DOHH2 (cell line): ENCODE measurements at regions not wholly inside any gene's neighbourhood (a gene's known extent, or its start where the extent isn't known, plus 50 kb on each side); places are given as distances from the start of the nearest gene placed in this dataset.

ENCODE experiments used
- H3F3A ChIP-seq: fragments of 200-600 bp; sonication (generic), shearing (Covaris generic); 2 replicates; pipeline ENCODE4 v1.6.0; 2016; ENCODE audit warnings: antibody characterized with exemption, mild to moderate bottlenecking; ENCODE audit not compliant: control insufficient read depth, insufficient read depth
- H3K27ac ChIP-seq: fragments of 200-600 bp; sonication (generic); 2 replicates; pipeline ENCODE4 v1.5.1; 2014; ENCODE audit warnings: low read depth, mild to moderate bottlenecking, low read length, moderate library complexity
- H3K27me3 ChIP-seq: fragments of 200-600 bp; sonication (generic); 2 replicates; pipeline ENCODE4 v1.6.1; 2014; ENCODE audit warnings: mild to moderate bottlenecking, low read length, mixed read lengths; ENCODE audit not compliant: control insufficient read depth
- H3K36me3 ChIP-seq: fragments of 200-600 bp; sonication (generic); 2 replicates; pipeline ENCODE4 v1.6.1; 2014; ENCODE audit warnings: mild to moderate bottlenecking, low read length, moderate library complexity, mixed read lengths; ENCODE audit not compliant: control insufficient read depth
- H3K4me1 ChIP-seq: fragments of 200-600 bp; sonication (generic); 2 replicates; pipeline ENCODE4 v1.6.1; 2014; ENCODE audit warnings: mild to moderate bottlenecking, low read length, mixed read lengths; ENCODE audit not compliant: control insufficient read depth
- H3K4me2 ChIP-seq: fragments of 200-600 bp; sonication (generic); 2 replicates; pipeline ENCODE4 v1.6.0; 2014; ENCODE audit warnings: mild to moderate bottlenecking, low read length, moderate library complexity
- H3K4me3 ChIP-seq: fragments of 200-600 bp; sonication (generic); 2 replicates; pipeline ENCODE4 v1.5.1; 2014; ENCODE audit warnings: mild to moderate bottlenecking, low read length, mixed read lengths
- H3K79me2 ChIP-seq: fragments of 200-600 bp; sonication (generic); 2 replicates; pipeline ENCODE4 v1.6.1; 2014; ENCODE audit warnings: mild to moderate bottlenecking, low read length, mixed read lengths; ENCODE audit not compliant: control insufficient read depth
- H3K9me2 ChIP-seq: fragments of 200-600 bp; sonication (generic); replicated peaks from 2 replicates; pipeline ENCODE4 v1.6.1; 2014; ENCODE audit warnings: mild to moderate bottlenecking, low read length, mixed read lengths; ENCODE audit not compliant: control insufficient read depth
- H3K9me3 ChIP-seq: fragments of 200-600 bp; sonication (generic); 2 replicates; pipeline ENCODE4 v1.6.1; 2014; ENCODE audit warnings: antibody characterized with exemption, low read length, mixed read lengths; ENCODE audit not compliant: control insufficient read depth, insufficient read depth
- H4K20me1 ChIP-seq: fragments of 200-600 bp; sonication (generic); 2 replicates; pipeline ENCODE4 v1.6.0; 2014; ENCODE audit warnings: low read depth, mild to moderate bottlenecking, antibody characterized with exemption, low read length, moderate library complexity; ENCODE audit not compliant: control insufficient read depth, insufficient read depth
- EZH2phosphoT487 ChIP-seq: fragments of 200-600 bp; sonication (generic); IDR thresholded peaks from 2 replicates; pipeline ENCODE4 v1.6.1; 2017; ENCODE audit warnings: borderline replicate concordance, mild to moderate bottlenecking, antibody characterized with exemption, low read length, moderate library complexity, mixed read lengths
- TF ChIP-seq, protein P1 (sequence below): fragments of 200-600 bp; sonication (generic); IDR thresholded peaks from one replicate; pipeline ENCODE4 v1.5.1; 2014; ENCODE audit warnings: antibody characterized with exemption, mild to moderate bottlenecking, low read depth, low read length; ENCODE audit not compliant: poor library complexity, severe bottlenecking

DNA sequence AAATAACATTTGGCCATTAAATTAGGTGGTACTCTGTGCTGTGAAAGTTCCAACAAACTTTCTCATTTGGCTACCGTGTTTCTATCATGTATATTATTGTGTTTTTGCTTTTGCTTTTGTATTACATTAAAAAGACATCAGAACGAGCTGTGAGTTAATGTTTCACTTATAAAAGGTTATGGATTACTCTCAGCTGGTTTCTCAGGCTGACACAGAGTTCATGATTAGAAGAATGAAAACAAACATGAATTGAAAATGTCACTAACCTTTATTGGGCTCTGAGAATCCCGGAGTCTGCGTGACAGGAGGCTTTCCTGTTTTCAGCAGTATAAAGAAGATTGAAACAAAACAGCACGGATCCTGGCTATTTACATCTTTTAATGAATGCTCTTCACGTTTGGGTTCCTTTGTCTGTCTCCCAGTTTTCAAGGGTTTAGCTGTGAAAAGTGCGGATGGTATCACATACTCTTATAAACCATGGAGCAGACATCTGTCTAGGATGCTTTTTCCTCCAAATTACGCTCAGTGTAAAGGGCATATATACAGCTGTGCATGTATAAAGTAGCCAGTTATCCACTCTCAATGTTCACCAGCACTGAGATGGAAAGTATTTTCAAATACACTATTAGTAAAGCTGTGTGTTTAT is 153.6 kb downstream of the PTCSC3 start:
- Histone ChIP-seq H4K20me1 (no peaks in the 10 kb centered on the region), H3F3A (no peaks in the 10 kb centered on the region), H3K9me3 (no peaks in the 10 kb centered on the region), H3K4me1 (no peaks in the 10 kb centered on the region), H3K4me2 (no peak overlapping the region), H3K79me2 (no peaks in the 10 kb centered on the region), H3K36me3 (no peaks in the 10 kb centered on the region), H3K27ac (no peak overlapping the region), H3K27me3 (peaks cover 8% of the 10 kb centered on the region; the same call in 1 of the 2 replicates), H3K4me3 (no peak overlapping the region), H3K9me2 (no peaks in the 10 kb centered on the region)
- no peak for TF ChIP-seq EZH2phosphoT487

DNA sequence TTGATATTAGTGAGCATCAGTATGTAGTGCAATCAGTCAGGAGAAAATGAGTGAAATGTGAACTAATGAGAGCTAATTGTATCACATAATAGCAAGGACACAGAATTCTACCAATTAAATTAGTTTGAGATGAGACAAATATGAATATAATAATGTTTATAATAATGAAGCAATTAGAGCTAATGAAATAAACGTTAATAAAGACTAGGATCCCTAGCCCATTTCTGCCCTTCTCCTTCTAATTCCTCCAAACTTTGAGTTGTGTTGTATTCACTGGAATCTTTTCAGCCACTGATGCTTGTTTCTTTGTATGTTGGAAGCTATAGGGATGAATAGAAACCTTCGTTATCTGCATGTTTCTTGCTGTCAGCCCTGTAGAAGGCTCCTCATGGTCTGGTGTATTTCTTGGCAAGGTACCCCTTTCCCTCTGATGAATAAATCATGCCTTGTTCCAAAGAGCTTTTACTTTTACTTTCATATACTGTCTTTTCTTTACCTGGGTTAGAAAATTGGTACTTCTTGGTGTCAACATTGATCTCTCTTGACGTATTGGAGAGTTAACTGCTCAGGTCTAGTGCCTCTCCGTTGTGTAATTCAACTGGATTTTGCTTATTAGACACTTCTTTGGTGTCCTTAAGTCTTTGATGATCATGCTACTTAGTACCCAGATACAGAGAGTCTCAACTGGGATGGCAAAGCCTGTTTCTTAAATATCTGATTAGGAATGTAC is 154.8 kb downstream of the PTCSC3 start:
- H3F3A ChIP-seq = no peaks in the 10 kb centered on the region
- no peaks in the 10 kb centered on the region for H3K79me2 ChIP-seq
- H4K20me1 ChIP-seq = no peaks in the 10 kb centered on the region
- H3K4me3 ChIP-seq = no peak overlapping the region
- H3K4me2 ChIP-seq = no peak overlapping the region
- no peaks in the 10 kb centered on the region for H3K9me2 ChIP-seq
- no peaks in the 10 kb centered on the region for H3K4me1 ChIP-seq
- H3K27ac ChIP-seq = no peak overlapping the region
- TF ChIP-seq, protein P1, sequence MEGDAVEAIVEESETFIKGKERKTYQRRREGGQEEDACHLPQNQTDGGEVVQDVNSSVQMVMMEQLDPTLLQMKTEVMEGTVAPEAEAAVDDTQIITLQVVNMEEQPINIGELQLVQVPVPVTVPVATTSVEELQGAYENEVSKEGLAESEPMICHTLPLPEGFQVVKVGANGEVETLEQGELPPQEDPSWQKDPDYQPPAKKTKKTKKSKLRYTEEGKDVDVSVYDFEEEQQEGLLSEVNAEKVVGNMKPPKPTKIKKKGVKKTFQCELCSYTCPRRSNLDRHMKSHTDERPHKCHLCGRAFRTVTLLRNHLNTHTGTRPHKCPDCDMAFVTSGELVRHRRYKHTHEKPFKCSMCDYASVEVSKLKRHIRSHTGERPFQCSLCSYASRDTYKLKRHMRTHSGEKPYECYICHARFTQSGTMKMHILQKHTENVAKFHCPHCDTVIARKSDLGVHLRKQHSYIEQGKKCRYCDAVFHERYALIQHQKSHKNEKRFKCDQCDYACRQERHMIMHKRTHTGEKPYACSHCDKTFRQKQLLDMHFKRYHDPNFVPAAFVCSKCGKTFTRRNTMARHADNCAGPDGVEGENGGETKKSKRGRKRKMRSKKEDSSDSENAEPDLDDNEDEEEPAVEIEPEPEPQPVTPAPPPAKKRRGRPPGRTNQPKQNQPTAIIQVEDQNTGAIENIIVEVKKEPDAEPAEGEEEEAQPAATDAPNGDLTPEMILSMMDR = no peak
- TF ChIP-seq EZH2phosphoT487 = no peak
- H3K36me3 ChIP-seq = no peaks in the 10 kb centered on the region
- peaks cover 8% of the 10 kb centered on the region; the same call in 1 of the 2 replicates for H3K27me3 ChIP-seq
- H3K9me3 ChIP-seq = no peaks in the 10 kb centered on the region

DNA sequence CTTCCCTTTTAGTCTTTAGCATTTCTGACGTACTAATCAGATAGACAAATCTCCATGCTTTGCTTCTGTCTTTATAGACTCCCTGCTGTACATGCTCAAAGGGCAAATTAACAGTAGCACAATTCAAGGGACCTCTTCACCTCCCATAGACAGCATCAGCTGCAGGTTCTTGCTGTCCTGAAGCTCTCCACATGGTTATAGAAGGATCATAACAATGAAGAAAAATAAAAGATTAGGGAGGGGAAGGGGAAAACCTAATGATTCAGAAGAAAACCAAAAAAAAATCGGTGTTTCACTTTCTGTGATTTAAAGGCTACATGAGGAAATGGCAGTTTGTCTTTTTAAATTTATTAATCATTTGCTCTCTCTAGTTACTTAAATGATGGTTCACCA is 155.5 kb downstream of the PTCSC3 start:
- Histone ChIP-seq H3F3A (no peaks in the 10 kb centered on the region), H3K4me3 (no peak overlapping the region), H3K9me2 (no peaks in the 10 kb centered on the region), H3K36me3 (no peaks in the 10 kb centered on the region), H3K27me3 (peaks cover 8% of the 10 kb centered on the region; the same call in 1 of the 2 replicates), H4K20me1 (no peaks in the 10 kb centered on the region), H3K79me2 (no peaks in the 10 kb centered on the region), H3K4me1 (no peaks in the 10 kb centered on the region), H3K4me2 (no peak overlapping the region), H3K9me3 (no peaks in the 10 kb centered on the region), H3K27ac (no peak overlapping the region)
- TF ChIP-seq EZH2phosphoT487 = no peak
- TF ChIP-seq, protein P1 = no peak
